Esophagus muscularis mucosa (tissue), 2 donors: ENCODE measurements at regions not wholly inside any gene's neighbourhood (a gene's known extent, or its start where the extent isn't known, plus 50 kb on each side); places are given as distances from the start of the nearest gene placed in this dataset.

Experiments
- POLR2A ChIP-seq: fragments of 450-650 bp; IDR thresholded peaks from one replicate; pipeline ENCODE4 v1.6.1; 2017; ENCODE audit warnings: antibody characterized with exemption, moderate library complexity, mild to moderate bottlenecking, low read depth
- POLR2AphosphoS5 ChIP-seq, 2 donors: sonication (generic); formaldehyde crosslinking; IDR thresholded peaks; one replicate each; pipeline ENCODE4 v1.6.1; 2017; ENCODE audit warnings: antibody characterized with exemption in 2 of 2

DNA sequence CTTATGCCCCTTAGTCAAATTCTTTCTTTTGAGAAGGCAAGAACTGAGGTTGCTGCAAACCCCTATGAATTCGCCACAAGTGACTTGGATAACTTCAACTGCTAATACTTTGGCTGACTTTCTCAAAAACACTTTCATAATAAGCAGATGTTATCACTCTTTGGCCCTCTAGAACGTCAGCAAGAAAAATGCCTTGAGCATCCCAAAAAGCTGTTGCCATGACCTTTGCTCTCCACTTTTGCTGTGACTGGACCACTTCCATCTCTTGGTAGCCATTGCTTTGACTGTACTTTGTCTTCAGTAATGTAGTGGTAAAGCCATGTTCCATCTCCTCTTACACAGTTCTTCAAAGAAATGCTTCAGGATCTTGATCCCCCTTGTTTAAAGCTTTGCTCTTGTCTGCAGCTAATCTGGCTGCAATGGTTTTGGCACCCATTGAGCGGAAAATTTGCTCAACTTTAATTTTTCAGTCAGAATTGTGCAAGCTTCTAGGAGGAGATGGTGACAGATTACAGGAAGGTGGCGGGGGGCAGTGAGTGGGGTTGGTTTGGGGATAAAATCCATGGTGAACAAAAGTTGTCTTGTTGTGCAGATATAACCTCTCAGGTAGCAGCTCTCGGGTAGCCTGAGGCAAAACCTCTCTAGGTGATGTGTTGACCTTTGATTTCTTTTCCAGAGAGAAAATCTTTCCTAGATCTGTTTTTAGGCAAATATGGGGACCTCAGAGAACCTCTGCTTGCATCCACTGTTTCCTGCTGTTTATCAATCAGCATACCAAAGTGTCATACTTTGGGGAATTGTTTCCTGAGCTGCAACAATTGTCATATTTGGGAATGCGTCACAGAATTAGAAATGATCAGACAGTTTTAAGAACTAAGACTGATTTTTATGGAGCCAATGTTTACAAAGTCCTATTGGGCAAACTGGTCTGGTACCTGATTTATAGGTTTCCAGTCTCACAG lies 83.6 kb downstream of the CCR1 start:
- TF ChIP-seq POLR2AphosphoS5 (IDR thresholded peaks at IDR 0.05) = peak in 1 of 2 donors; percentile 40
- TF ChIP-seq POLR2A = no peak
